ENCODE measurements at regions not wholly inside any gene's neighbourhood (a gene's known extent, or its start where the extent isn't known, plus 50 kb on each side); places are given as distances from the start of the nearest gene placed in this dataset.

DNA sequence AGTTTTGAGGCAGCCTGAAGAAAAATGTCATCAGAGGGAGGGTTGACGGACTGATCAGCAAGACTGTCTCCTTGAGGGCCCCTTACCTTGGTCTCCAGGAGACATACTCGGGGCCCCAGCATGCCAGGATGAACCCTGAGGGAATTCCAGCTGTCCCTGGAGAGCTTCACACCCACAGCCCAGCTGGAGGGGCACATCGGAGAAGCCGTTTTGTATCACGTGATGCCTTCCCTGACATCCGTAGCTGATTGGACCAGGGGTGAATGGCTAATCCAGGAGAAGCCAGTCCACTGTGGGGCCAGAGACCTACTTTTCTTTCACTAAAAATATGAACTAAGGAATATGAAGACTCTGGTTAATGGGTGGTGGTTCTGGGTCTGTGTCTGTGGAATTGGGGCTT is 86.0 kb upstream of the TP53I11 start:
- no peak for DNase-seq (ENCODE audit: low read depth in 2 of 2)

DNA sequence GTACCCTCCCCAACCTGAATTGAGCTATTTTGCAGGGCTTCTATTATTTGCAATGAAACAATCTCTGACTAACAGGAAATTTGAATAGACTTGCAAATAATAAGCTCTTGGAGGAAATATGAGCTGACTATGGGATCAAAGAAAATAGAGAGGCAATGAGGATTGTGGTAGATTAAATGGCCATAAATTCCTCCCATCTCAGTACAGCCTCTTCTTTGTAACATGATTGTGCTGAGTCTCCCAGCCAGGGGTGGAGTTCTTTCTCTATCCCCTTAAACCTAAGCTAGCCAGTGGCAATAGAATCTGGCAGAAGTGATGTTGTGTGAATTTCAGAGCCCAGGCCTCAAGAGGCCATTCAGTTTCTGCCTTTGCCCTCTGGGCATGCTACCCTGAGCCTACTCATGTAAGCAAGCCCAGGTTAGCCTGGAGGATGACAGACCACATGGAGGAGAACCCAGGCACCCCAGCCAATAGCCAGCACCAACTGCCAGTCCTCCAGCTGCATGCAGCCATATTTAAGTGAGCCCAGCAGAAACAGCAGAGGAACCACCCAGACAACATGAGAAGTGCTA is 86.8 kb upstream of the TP53I11 start:
- DNase-seq (ENCODE audit: low read depth in 2 of 2) = no peak

- DNase-seq (ENCODE audit: low read depth in 2 of 2) = no peak
Measured at GRCh38 chr11:45038923-45039322, 88.2 kb upstream of the TP53I11 start.

- no peak for DNase-seq (ENCODE audit: low read depth in 2 of 2)
Measured at GRCh38 chr11:45041596-45041995, 90.9 kb upstream of the TP53I11 start.

GRCh38 chr11:45042560-45042959 is 91.9 kb upstream of the TP53I11 start:
- no peak for DNase-seq (ENCODE audit: low read depth in 2 of 2)

GRCh38 chr11:45043755-45044475 is 93.2 kb upstream of the TP53I11 start:
- DNase-seq (ENCODE audit: low read depth in 2 of 2) = no peak

GRCh38 chr11:45045683-45046471 is 95.2 kb upstream of the TP53I11 start:
- DNase-seq (ENCODE audit: low read depth in 2 of 2) = no peak

DNA sequence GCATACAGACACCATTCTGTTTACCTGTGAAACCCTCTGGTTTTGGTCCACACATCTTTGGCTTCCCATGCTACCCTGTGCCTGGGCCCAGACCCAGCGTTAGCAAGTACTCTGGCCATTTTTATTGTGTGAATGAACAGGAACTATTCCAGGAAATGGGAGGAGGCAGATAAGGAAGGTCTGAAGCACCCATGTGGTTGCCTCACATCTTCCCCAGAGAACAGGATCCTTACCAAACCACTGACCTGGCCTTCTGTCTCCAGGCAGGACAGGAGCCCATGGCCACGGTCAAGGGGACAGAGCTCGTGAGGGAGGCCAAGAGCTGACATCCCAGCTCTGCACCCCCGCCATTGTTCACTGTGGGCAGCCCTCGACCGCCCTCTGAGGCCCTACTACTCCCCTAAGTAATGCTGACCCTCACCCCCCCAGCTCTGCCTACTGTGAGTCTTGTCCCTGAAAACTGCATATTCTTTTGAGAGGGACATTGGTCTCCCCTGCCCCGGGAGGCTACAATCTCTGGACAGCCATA is 97.7 kb upstream of the TP53I11 start:
- DNase-seq (ENCODE audit: low read depth in 2 of 2) = no peak

GRCh38 chr11:45048870-45049691 is 97.4 kb upstream of the PRDM11 start:
- no peak for DNase-seq (ENCODE audit: low read depth in 2 of 2)

DNA sequence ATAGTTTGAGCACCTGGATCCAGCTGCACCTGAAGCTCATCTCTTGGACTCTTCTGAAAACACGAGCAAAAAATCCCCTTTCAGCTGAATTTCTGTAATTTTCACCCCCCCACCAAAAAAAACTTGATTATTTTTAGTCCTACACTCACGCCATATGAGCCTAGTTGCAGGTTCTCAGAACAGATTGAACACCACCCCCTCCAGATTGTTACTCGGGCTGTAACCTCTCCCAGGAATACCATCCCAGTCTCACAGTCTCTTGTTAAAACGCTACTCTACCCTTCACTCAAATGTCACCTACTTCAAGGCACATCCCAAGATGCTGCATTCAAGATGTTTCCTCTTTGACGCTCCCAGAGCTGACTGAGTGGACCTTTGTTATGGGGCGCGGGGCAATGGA is 96.3 kb upstream of the PRDM11 start:
- no peak for DNase-seq (ENCODE audit: low read depth in 2 of 2)

DNA sequence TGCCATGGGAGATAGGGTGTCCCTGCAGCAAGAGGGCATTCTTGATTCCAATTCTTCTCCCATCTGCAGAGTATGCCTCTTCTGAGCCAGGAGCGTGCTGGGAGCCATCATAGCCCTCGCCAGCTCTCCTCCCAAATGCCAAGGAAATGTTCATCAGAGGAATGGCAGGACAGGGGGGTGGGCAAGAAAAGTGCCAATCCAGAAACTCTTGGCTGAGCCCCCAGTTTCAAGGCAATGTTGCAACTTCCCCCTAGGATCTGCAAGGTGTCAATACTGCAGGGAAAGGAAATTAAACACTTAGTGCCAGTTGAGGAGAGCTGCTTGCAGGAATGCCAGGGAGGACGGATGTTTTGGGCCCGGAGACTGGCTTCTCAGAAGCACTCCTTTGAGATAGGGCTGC is 94.8 kb upstream of the PRDM11 start:
- DNase-seq (ENCODE audit: low read depth in 2 of 2) = no peak

GRCh38 chr11:45052361-45052760 is 94.1 kb upstream of the PRDM11 start:
- DNase-seq (ENCODE audit: low read depth in 2 of 2) = no peak

GRCh38 chr11:45053736-45054446 is 92.5 kb upstream of the PRDM11 start:
- no peak for DNase-seq (ENCODE audit: low read depth in 2 of 2)

DNA sequence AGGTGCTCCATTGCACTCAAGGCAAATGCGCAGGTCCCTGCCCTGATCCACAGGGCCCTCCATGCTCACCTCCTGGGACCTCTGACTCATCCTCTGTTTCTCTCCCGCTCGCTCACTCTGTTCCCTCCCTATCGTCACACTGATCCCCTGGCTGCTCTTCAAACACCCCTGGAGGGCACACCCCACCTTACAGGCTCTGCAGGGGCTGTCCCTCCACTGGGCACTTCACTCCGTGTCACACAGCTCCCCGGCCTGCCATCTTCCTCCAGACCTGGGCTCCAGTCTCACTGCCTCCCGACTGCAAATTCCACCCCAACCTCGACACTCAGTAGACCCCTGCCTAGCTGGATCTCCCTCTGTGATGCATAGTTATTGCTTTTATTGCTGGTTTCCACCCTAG is 91.5 kb upstream of the PRDM11 start:
- DNase-seq (ENCODE audit: low read depth in 2 of 2) = no peak

- no peak for DNase-seq (ENCODE audit: low read depth in 2 of 2)
Measured at GRCh38 chr11:45056529-45056928, 89.9 kb upstream of the PRDM11 start.

- no peak for DNase-seq (ENCODE audit: low read depth in 2 of 2)
Measured at GRCh38 chr11:45057938-45058646, 88.3 kb upstream of the PRDM11 start.

DNA sequence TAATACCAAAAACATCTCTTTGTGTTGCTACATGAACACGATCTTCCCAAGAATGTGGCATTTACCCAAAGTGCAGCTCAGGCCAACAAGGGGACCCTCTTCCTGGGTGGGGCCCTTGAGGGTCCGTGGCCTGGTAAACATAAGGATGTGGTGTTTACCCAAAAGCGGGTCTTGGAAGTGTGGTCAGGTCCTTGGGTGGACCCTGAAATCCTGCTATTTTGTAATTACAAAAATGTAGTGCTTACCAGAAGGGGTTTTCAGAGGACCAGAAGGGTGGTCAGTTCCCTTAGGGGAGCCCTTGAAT is 87.8 kb upstream of the PRDM11 start:
- no peak for DNase-seq (ENCODE audit: low read depth in 2 of 2)

DNA sequence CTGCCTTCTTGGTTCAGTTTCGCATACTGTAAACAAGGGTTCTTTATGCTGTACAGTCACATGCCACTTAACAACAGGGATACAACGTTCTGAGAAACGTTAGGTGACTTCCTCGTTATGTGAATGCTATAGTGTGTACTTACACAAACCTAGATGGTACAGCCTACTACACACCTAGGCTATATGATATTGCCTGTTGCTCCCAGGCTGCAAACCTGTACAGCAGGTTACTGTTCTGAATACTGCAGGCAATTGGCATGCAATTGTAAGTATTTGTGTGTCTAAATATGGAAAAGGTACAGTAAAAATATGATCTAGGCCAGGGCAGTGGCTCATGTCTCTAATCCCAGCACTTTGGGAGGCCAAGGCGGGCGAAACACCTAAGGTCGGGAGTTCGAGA is 85.7 kb upstream of the PRDM11 start:
- DNase-seq (ENCODE audit: low read depth in 2 of 2) = no peak

GRCh38 chr11:45061641-45062040 is 84.8 kb upstream of the PRDM11 start:
- no peak for DNase-seq (ENCODE audit: low read depth in 2 of 2)

DNA sequence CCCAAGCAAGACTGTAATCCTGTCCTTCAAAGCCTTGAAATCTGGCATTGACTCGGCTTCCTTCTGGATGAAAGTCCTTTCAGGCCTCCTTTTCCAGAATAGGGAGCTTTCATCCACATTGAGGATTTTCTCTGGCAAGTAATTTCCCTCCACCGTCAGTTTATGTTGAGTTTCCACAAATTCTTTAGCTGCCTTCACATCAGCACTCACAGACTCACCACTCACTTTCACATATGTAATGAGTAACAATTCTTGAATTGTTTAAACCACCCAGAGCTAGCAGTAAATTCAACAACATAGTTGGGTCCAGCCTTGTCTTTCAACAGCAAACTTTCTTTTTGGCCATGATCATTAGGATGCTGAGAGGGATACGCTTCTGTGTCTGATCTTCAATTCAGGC is 84.3 kb upstream of the PRDM11 start:
- no peak for DNase-seq (ENCODE audit: low read depth in 2 of 2)

All from stimulated activated CD4-positive, alpha-beta T cell treated with anti-CD3 and anti-CD28 coated beads, Interleukin-4, amount 100 ng/mL, for 48 hours (primary cell).